Amygdala (tissue), 56 donors: ENCODE measurements at regions not wholly inside any gene's neighbourhood (a gene's known extent, or its start where the extent isn't known, plus 50 kb on each side); places are given as distances from the start of the nearest gene placed in this dataset.

Experiments used
- DNase-seq, 56 donors: peaks; one replicate each; lab custom pipeline; 2025; lab: John Stamatoyannopoulos, UW

DNA sequence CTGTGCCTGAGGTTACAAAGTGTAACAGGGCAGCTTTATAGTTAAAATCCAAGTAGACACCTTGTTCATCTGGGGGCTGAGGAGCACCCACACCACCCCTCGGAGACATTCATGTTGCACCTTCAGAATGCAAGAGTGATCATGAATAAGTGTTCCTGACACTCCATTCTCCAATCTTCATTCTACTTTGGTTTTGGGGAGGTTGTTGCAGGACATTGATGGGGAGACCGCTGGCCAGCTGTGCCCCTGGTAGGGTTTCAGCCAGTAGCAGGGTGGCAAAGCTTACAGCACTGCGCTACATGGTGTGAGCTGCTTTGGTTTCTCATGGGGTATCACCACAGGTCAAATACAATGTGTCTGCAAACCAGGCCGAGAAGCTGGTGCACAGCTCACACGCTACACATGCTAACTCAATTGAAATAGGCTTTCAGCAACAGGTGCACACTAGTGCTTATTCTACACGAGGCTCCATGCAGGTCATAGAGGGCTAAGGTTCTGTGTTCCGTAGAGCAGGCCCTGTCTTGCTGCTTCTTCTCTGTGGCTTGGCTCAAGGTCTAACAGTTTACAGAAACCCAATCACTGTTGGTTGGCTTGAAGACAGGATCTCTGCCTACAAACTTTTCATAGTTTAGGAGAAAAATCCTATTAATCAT, 317.4 kb upstream of the ZNF32 start:
- DNase-seq = no peak

DNA sequence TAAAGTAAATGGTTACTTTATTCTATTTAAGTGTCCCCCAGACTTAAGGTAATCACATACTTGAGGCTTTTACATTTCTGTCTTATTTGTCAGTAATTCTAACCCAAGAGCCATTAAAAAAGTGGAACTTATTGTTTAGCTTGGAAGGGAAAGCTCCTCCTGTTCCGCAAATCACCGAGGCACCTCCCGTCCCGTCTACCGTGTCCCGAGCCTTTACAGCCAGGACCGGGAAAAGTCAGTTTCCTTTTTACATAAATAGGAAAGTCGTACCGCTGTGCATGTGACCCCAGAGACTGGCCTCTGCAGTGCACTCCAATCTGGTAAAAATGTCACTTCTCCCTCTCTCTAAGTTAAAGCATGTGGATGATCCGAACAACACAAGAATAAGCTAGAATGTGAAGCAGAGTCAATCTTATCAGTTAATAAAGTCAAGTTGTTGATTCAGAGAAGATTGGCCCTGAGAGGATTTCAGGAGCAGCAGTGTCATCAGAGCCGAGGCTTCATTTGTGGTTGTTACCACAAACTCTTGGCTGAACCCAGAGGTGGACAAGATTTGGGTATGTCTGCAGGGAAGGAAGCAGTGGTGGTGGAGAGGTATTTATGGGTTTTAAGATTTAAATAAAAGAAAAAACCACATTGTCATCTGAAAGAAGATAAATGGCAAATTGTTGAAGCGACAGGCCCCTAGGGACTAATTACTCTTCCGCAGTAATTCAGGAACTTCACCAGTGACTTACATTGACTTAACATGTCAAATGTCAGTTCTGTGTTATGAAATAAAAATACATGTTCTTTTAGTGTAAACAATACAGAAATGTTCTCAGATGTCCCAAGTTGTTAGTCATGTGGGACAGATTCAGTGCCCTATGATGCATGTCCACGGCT, 316.6 kb upstream of the ZNF32 start:
- no peak for DNase-seq

DNA sequence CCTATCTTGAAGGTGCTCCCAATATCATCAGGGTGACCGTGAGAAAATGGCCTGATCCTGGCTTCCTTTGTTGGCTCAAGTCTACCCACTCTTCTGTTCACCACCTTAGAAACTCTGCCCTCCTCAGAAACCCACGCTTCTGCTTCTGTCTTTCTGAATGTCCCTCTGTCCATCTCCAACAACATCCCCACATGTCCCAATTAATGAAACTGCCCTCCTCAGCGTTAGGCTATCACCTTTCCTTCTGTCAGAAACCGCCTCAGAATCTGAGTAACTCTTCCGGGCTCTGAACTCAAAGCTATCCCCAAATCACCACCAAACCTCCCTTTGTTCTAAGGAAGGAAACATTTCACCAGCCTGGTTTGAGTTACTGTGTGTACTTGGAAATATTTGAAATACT, 315.8 kb upstream of the ZNF32 start:
- no peak for DNase-seq

DNA sequence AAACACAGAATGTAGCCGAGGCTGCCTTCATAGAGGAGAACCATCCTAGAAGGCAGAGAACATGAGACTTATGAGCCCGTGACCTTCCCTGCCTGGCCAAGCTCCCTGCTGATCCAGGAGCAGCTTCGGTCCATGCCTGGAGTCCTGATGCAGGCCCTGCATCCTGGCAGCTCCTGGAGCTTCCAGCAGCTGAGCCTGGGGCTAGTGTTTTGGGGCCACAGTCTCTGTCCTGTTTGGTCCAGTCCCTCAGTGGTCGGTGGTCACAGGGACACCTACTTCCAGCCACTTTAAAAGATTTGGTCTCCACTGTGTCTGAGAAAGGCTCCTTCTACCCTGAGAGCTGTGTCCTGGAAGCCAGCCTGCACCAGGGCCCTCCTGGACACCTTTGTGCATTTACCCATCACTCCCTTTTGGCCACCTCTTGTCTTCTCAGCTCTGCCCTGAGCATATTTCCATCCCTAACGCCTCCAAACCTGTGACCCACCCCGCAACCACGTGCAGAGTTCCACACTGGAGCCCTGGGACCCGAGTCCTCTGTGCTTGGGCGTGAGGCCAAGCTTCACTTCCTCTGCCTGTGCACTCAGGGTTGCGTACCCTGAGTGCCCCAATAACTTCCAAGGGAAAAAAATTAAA, 315.2 kb upstream of the ZNF32 start:
- peak in 1 of 56 donors; percentile 7 for DNase-seq

DNA sequence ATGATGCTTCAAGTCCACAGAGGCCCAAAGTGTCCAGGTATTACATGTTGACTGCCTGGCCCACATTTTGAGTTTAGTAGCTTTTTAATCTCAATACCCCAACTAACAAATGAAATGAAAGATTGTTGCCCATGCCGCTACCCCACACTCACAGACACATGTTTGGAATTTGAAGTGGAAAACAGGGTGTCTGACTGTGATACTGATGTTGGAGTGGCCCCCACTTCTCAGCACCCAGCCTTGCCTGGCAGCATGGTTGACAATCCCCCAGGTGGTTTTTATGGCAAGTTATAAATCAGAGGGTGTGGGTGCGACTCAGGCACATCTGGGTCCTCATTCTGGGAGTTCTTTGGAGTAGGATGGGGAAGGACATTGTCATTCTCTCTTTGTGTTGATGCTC, 314.7 kb upstream of the ZNF32 start:
- DNase-seq = no peak

DNA sequence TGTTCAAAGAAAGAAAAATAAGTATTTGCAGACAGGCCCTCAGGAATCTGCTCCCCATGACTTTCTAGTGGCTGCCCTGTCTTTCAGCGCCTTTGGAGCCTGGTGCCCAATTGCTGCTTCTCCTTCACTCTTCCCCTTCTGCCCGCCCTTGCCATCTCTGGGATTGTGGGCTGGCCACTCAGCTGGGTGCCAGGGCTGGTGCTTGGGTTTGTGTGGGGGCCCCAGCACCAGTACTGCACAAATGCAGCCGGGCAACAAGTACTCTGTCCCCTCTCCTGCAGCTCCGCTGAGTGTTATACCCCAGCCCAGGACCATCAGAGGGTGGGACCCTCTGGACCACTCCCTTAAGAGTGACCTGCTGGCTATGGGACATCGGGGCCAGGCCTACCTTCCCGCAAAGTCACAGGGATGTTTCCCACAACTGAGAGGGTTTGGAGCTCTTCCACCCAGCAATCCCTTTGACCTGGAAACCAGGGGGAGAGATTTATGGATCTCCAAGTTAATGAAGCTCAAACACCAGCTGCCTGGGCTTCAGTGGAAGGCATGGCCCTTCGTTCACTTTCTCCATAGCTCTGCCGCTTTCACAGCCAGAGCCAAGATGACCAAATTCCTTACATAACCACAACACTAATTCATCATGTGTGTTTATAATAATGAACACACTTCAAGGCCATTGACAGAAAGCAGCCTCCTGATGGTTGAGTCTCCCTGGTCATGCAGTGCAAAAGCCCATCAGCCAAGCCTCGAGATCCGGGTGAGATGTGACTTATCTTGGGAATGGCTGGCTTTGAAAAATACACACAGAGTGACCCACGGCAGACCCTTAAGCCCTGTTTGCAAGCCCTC, 313.9 kb upstream of the ZNF32 start:
- no peak for DNase-seq

DNA sequence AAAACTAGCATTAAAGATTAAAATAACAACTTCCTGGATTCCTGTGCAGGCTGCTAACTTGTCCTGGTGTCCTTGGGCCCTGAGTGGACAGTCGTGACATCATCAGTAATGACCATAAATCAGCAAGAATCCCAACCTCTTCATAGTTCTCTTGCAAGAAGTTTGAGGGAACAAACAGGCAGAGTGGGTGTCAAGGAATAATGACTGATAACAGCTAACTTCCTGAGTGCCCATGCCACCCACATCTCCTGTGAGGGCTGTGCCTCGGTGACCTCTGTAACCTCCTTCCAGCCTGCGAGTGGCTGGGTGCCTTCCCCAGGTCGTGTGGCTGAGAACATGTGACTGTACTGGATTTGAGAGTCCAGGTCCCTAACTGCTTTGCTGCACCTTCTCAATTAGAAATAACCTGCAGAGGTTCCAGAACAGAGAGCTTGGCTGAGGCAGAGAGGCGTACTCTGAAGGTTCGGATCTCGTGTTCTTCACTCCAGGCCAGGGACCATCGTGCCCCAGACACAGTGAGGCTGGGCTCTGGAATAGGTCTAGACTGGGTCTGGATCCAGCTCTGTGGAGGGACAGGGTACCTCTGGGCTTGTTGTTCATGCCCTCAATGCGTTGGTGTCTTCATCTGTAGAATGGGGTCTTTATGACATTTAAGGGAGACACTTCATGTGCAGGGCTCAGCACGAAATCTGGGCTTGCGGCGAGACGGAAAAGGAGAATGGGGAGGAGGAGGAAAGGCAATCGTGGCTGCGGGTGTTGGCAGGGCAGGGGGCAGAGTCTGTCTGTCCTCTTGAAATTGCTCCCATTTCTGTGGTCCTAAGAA, 313.1 kb upstream of the ZNF32 start:
- no peak for DNase-seq

DNA sequence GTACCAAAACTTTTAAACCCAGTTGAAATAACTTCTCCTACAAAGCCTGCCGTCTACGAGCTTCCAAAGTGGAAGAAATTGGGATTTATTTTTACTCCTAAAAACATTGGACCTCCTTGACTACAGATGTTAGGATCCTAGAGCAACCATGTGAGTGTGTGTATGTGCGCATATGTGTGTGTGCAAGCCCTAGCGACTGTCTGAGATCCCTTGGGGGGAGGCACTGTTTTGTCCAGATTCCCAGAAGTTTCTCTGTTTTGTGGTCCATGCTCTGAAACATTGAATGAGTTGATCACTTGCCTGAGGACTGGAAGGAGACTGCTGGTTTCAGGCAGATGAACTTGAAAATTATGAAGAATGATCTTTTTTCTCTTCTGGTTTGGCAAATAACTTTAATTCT, 312.3 kb upstream of the ZNF32 start:
- no peak for DNase-seq

DNA sequence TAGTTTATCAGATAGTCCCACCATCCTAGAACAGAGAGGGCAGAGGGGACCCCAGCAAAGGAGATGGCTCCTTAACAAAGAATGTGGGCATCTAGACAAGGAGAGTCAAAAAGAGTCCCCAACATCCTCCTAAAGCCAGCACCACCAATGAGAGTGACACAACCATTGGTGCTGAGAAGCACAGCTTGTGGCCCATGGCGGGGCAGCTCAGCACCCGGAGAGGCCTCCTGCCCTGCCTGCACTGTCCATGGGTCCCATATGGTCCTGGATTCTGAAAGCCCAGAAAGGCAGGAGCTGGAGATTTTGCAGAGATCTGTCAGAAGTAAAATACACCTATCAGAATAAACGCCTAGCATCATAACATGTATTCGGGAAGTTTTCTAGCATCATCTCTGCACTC, 311.8 kb upstream of the ZNF32 start:
- DNase-seq = no peak

DNA sequence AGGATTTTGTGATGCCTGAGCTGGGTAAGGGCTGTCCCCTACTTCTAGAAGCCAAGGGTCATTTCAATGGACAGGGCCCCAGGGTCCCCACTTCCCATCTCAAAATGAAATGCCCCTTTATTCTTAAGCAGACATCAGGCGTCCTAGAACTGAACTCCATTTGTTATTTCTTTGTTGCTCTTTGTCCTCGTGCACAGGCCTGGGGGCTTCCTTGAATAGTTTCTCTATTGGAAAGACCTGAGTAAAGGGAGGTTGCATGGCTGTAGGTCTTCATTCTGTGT, 311.4 kb upstream of the ZNF32 start:
- DNase-seq = no peak

DNA sequence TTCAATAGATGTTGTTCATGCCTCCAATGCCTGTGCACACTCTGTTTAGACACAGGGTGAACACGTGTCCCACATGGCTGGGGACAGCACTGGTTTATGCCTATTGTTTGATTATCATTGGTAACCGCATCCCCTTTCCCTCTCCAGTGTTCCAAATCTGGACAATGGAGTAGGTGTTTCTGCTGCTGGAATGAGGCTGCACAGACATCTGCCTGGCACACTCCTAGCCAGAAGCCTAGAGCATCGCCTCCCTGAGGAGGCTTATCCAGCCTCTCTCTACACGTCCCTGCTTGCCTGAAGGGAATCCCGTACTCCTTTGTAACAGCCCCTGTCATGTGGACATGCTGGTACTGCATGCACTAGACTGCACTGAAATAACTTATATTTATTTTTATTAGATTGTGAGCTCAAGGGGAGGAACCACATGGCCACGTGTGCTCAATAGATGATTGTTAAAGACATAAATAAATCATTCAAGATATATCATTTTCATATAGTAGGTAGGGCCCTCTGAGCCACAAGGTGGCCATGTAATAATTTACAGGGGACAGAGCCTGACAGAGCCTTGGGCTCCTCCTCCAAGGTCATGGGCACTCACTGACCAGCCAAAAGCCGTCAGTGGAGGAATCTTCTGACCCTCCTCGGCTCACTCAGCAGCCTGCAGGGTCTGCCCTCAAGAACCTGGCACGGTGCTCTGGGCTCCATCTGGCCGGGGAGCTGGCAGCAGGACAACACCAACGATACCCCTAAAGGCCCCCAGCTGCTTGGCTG, 310.9 kb upstream of the ZNF32 start:
- DNase-seq = no peak

DNA sequence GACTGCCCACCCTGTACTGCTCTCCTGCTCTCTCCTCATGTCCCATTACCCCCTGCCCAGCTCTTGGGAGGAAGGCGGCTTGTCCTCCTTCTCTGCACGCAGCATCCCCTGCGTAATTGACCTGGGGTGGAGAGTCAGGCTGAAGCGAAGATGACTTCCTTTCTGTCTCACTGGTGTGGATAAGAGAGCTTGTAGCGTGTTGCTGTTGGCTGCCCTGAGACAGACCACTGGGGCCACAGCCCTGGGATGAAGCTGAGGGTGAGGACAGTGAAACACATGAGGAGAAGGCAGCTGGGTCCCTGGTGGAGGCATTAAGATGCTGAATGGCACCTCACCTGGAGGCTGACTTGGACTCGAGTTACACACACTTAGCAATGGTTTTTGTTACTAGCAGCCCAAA, 310.3 kb upstream of the ZNF32 start:
- DNase-seq = no peak

DNA sequence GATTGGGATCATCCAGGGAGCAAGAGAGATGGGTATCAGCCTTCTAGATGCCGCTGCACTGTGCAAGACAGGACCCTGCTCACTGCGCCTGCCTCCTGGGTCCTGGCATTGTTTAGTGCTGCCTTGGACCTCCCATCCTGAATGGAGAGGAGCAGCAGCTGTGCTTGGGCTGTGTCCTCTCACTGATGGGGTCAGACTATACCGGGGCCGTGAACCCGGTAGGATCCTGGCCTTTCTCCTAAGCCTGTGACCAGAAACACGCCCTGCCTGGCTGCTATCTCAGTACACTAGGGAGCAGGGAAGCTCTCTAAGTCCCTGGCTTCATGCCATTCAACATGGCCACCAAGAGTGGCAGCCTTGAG, 309.4 kb upstream of the ZNF32 start:
- DNase-seq = no peak

DNA sequence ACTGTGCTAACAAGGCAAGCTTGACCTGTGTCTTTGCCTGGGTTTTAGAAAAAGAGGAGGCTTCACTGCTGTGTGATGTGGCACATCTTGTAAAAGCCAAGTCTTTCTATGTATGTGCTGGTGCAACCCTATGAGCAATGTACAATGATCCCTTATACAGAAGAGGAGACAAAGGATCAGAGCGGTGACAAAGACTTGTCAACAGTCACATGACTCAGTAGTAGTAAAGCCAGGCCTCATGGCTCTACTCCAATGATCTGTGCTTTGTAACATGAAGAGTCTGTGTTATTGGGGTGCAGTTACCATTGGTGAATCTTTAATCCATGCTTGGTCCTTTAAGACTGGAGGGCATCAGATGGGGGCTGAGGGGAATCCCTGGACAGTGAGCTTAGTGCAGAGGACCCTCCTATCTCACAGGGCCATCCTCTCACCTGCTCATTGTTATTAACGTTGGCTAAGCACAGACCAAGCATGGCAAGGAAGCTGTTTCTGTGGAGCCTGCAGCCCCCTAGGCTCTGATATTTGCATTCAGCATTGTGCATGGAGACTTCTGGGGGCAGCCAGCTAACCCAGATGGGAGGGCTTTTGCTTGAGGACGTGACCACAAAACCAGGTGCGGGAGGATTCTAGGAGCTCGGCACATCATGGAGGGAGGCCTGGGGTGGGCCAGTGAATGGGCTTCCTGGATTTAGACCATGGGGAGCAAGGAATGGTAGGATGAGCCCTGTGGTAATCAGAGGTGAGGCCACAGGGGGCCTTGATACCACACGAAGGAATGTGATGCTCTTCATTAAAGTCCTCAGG, 308.8 kb upstream of the ZNF32 start:
- no peak for DNase-seq

DNA sequence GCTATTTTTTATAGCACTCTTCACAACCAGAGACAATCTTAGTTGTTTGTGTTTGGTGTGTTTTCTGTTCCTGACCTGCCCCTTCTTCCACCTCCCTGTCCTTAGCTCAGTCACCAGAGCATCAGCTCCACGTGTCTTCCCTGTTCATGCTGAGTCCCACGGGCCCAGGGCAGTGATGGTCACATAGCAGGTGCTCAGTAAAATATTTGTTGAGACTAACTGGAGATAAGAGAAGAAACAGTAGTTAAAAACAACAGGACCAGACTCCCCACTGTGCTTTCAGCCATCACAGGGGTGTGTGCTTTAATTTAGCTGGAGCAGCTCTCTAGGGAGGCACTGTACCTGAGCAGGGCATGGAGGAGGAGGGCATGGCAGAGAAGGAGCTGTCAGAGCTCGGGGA, 307.3 kb upstream of the ZNF32 start:
- DNase-seq = no peak

DNA sequence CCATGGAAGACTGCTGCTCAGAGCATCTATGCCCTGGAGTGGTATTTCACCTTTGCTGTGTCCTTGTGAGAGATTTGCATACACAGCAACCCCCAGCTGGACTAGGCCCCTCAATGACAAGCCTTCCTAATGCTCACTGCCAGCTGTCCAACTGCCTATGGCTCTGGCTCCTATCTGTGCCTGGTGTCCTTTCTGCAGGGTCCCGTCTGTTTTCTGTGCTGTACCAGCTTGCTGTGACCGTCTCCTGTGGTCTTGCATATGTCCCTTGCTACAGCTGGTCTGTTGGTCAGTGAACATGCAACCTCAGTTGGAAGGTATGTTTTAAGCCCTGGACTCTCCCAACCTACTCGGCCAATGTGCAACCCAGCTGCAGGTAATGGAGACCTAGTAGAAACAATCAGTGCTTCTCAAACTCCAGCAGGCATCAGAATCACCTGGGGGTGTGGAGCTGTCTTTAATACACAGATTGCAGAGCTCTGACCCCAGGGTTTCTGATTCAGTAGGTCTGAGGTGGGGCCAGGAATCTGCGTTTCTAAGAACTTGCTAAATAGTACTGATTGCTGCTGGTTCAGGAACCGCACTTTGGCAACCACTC, 306.4 kb upstream of the ZNF32 start:
- no peak for DNase-seq

DNA sequence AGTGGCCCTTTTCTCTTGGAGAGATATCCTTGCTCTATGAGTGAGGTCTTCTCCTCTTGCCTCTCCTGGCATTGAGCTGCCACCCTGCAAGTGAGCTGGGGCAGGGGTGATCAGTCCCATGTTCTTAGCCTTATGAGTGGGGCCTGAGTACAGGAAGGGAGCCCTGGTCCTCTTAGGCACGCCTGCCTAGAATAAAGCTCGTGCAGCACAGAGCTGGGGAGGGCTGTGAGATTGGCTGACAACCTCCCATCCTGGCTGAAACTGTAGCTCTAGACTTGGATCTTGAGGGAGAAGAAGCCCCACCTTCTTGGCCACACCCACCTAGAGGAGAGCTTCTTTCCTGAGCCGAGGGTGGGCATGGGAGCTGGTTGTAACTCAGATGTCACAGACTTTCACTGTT, 305.0 kb upstream of the ZNF32 start:
- no peak for DNase-seq

DNA sequence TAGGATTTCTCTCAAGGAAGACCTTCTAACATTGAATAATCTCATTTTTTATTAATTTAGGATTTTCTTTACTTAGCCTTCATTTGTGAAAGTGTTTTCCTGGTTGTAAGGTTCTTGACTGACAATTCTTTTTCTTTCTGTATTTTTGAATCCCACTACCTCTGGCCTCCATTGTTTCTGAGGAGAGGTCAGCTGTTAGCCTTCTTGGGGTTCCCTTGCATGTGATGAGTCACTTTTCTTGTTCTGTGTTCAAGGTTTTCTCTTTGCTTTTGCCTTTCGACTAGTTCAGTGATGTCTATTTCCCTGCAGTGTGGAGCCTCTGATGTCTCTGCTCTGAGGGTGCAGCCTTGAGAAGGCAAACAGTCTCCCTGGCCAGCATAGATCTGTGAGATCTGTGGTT, 304.1 kb upstream of the ZNF32 start:
- no peak for DNase-seq
